HG02981 (cell line): ENCODE measurements at regions not wholly inside any gene's neighbourhood (a gene's known extent, or its start where the extent isn't known, plus 50 kb on each side); places are given as distances from the start of the nearest gene placed in this dataset.

Experiments
- ATAC-seq: cut with Tn5 transposase; IDR thresholded peaks from one replicate; pipeline ENCODE4 v1.9.1; 2021; ENCODE audit warnings: mild to moderate bottlenecking, moderate library complexity; ENCODE audit not compliant: unreplicated experiment

GRCh38 chr4:59223292-59223941 lies 1976.7 kb upstream of the ADGRL3 start:
- no peak for ATAC-seq

GRCh38 chr4:59238212-59238611 lies 1961.9 kb upstream of the ADGRL3 start:
- ATAC-seq = no peak

GRCh38 chr4:59240011-59240410 lies 1960.1 kb upstream of the ADGRL3 start:
- no peak for ATAC-seq

- ATAC-seq = no peak
Measured at GRCh38 chr4:59243038-59243437, 1957.1 kb upstream of the ADGRL3 start.

- ATAC-seq = no peak
Measured at GRCh38 chr4:59247032-59247431, 1953.1 kb upstream of the ADGRL3 start.

GRCh38 chr4:59248313-59248712 lies 1951.8 kb upstream of the ADGRL3 start:
- no peak for ATAC-seq

- ATAC-seq = no peak
Measured at GRCh38 chr4:59249110-59249509, 1951.0 kb upstream of the ADGRL3 start.

GRCh38 chr4:59258002-59258401 lies 1942.1 kb upstream of the ADGRL3 start:
- ATAC-seq = no peak

GRCh38 chr4:59307609-59308008 lies 1892.5 kb upstream of the ADGRL3 start:
- ATAC-seq = no peak

- no peak for ATAC-seq
Measured at GRCh38 chr4:59314637-59315036, 1885.5 kb upstream of the ADGRL3 start.

GRCh38 chr4:59339631-59340030 lies 1860.5 kb upstream of the ADGRL3 start:
- no peak for ATAC-seq

- no peak for ATAC-seq
Measured at GRCh38 chr4:59341506-59341905, 1858.6 kb upstream of the ADGRL3 start.

GRCh38 chr4:59348949-59349348 lies 1851.2 kb upstream of the ADGRL3 start:
- no peak for ATAC-seq

GRCh38 chr4:59369229-59369628 lies 1830.9 kb upstream of the ADGRL3 start:
- ATAC-seq = no peak

- no peak for ATAC-seq
Measured at GRCh38 chr4:59374416-59374815, 1825.7 kb upstream of the ADGRL3 start.

GRCh38 chr4:59380841-59381366 lies 1819.2 kb upstream of the ADGRL3 start:
- ATAC-seq = no peak

GRCh38 chr4:59381591-59381990 lies 1818.5 kb upstream of the ADGRL3 start:
- ATAC-seq = no peak

- ATAC-seq = no peak
Measured at GRCh38 chr4:59387759-59388758, 1812.1 kb upstream of the ADGRL3 start.

GRCh38 chr4:59393780-59394179 lies 1806.3 kb upstream of the ADGRL3 start:
- no peak for ATAC-seq

- ATAC-seq = no peak
Measured at GRCh38 chr4:59400334-59400733, 1799.8 kb upstream of the ADGRL3 start.

- ATAC-seq = no peak
Measured at GRCh38 chr4:59409647-59410046, 1790.5 kb upstream of the ADGRL3 start.

GRCh38 chr4:59412739-59413138 lies 1787.4 kb upstream of the ADGRL3 start:
- no peak for ATAC-seq
